Suppressor macrophage (primary cell): ENCODE measurements at regions not wholly inside any gene's neighbourhood (a gene's known extent, or its start where the extent isn't known, plus 50 kb on each side); places are given as distances from the start of the nearest gene placed in this dataset.

ENCODE experiments used
- DNase-seq, 4 experiments: peaks; one replicate each; pipeline ENCODE4 v3.0.0-alpha.2; 2020 to 2022

- DNase-seq = no peak
Measured at GRCh38 chr15:37877851-37878741, 56.3 kb upstream of the TMCO5A start.

GRCh38 chr15:37880009-37880834 lies 54.2 kb upstream of the TMCO5A start:
- peak; percentile 28 to 48 (median 30) for DNase-seq

- no peak for DNase-seq
Measured at GRCh38 chr15:37880835-37881153, 53.6 kb upstream of the TMCO5A start.

- no peak for DNase-seq
Measured at GRCh38 chr15:37881237-37882013, 53.0 kb upstream of the TMCO5A start.

GRCh38 chr15:37882640-37883039 lies 51.8 kb upstream of the TMCO5A start:
- no peak for DNase-seq
